ENCODE measurements at regions not wholly inside any gene's neighbourhood (a gene's known extent, or its start where the extent isn't known, plus 50 kb on each side); places are given as distances from the start of the nearest gene placed in this dataset.

- no peak for TF ChIP-seq CTCF (IDR thresholded peaks at IDR 0.05)
- TF ChIP-seq EZH2 (IDR thresholded peaks at IDR 0.05; ENCODE audit: borderline replicate concordance, insufficient read depth, low read depth, low read length, poor library complexity, severe bottlenecking) = no peak
- H3K4me1 ChIP-seq (ENCODE audit: control insufficient read depth in 2 of 2, insufficient read depth in 2 of 2, low read length in 2 of 2) = no peaks in the 10 kb centered on the region
- H3K4me1 Mint-ChIP-seq = no peaks in the 10 kb centered on the region
- H3K9me3 ChIP-seq (ENCODE audit: control extremely low read depth in 1 of 3, control insufficient read depth in 2 of 3, insufficient read depth in 1 of 3, low read length in 2 of 3) = no peaks in the 10 kb centered on the region
- H3K79me2 ChIP-seq (ENCODE audit: control insufficient read depth, insufficient read depth, low read length) = no peaks in the 10 kb centered on the region
- no peak overlapping the region for H3K4me3 Mint-ChIP-seq
- H3K27ac Mint-ChIP-seq = no peak overlapping the region
- intact Hi-C loops (cut with micrococcal nuclease) = no loop called here
- no CpG with 5 or more reads among the region's 3 CpGs for WGBS (ENCODE audit: insufficient coverage)
- no peaks in the 10 kb centered on the region for H3K27me3 ChIP-seq (replicated peaks in 1 of 4; ENCODE audit: control extremely low read depth in 1 of 4, control insufficient read depth in 3 of 4, insufficient read depth in 4 of 4, low read length in 3 of 4)
- H3K27ac ChIP-seq (ENCODE audit: low read length in 2 of 2) = no peak overlapping the region
- H3K36me3 ChIP-seq (replicated peaks in 1 of 2; ENCODE audit: control extremely low read depth in 1 of 2, control insufficient read depth in 1 of 2, extremely low read depth in 1 of 2, insufficient read depth in 2 of 2, low read length in 1 of 2) = no peaks in the 10 kb centered on the region
- no peak overlapping the region for H3K4me3 ChIP-seq (ENCODE audit: control extremely low read depth in 1 of 5, extremely low read depth in 1 of 5, insufficient read depth in 1 of 5, low read depth in 2 of 5, low read length in 4 of 5)
- no peak overlapping the region for H3K9ac ChIP-seq (ENCODE audit: low read length)
- POLR2A ChIA-PET = no interaction called here
- no peak for ATAC-seq (ENCODE audit: low read depth)
- no peak overlapping the region for H3K4me2 ChIP-seq (replicated peaks; ENCODE audit: low read depth, low read length, poor library complexity, severe bottlenecking)
- CTCF ChIA-PET = no interaction called here
- no peaks in the 10 kb centered on the region for H3K27me3 Mint-ChIP-seq
- H2AFZ ChIP-seq (ENCODE audit: insufficient read depth, low read depth, low read length, poor library complexity, severe bottlenecking) = no peak overlapping the region
- no peak for DNase-seq
- no peaks in the 10 kb centered on the region for H4K20me1 ChIP-seq (ENCODE audit: control insufficient read depth, insufficient read depth, low read length, poor library complexity, severe bottlenecking)
- H3K9me3 Mint-ChIP-seq (ENCODE audit: insufficient read depth) = no peaks in the 10 kb centered on the region
These were observed 527.7 kb upstream of the KIRREL3 start for GRCh38 chr11:127528297-127528696.

DNA sequence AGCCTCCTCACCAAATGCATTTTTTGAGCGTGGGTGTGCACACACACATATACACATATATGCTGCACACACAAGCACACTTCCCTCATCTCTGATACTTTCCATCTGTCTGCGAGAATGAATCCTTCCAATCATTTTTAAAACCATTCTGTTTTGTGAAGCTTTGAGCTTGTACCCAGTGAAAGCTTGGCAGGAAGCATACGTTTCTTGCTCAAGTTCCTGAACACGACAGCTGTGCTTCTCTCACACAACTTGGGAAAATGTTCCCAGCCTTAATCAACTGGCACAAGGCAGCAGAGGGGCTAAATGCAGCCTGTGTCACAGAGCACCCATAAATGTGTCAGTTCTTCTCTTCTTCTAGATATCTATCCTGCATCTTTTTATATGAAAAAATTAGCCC lies 524.0 kb upstream of the KIRREL3 start:
- H2AFZ ChIP-seq (ENCODE audit: insufficient read depth, low read depth, low read length, poor library complexity, severe bottlenecking) = no peak overlapping the region
- H3K4me3 ChIP-seq (ENCODE audit: control extremely low read depth in 1 of 5, extremely low read depth in 1 of 5, insufficient read depth in 1 of 5, low read depth in 2 of 5, low read length in 4 of 5) = no peak overlapping the region
- H3K79me2 ChIP-seq (ENCODE audit: control insufficient read depth, insufficient read depth, low read length) = no peaks in the 10 kb centered on the region
- DNase-seq = no peak
- WGBS (ENCODE audit: insufficient coverage) = 3% methylated on average over 4 of the region's 4 CpGs
- H3K4me1 Mint-ChIP-seq = no peaks in the 10 kb centered on the region
- no peak overlapping the region for H3K27ac Mint-ChIP-seq
- intact Hi-C loops (cut with micrococcal nuclease) = no loop called here
- ChIA-PET POLR2A (no interaction called here), CTCF (no interaction called here)
- no peaks in the 10 kb centered on the region for H3K4me1 ChIP-seq (ENCODE audit: control insufficient read depth in 2 of 2, insufficient read depth in 2 of 2, low read length in 2 of 2)
- TF ChIP-seq CTCF (IDR thresholded peaks at IDR 0.05) (no peak), EZH2 (IDR thresholded peaks at IDR 0.05; ENCODE audit: borderline replicate concordance, insufficient read depth, low read depth, low read length, poor library complexity, severe bottlenecking) (no peak)
- no peak overlapping the region for H3K9ac ChIP-seq (ENCODE audit: low read length)
- no peaks in the 10 kb centered on the region for H4K20me1 ChIP-seq (ENCODE audit: control insufficient read depth, insufficient read depth, low read length, poor library complexity, severe bottlenecking)
- H3K9me3 ChIP-seq (ENCODE audit: control extremely low read depth in 1 of 3, control insufficient read depth in 2 of 3, insufficient read depth in 1 of 3, low read length in 2 of 3) = no peaks in the 10 kb centered on the region
- no peaks in the 10 kb centered on the region for H3K36me3 ChIP-seq (replicated peaks in 1 of 2; ENCODE audit: control extremely low read depth in 1 of 2, control insufficient read depth in 1 of 2, extremely low read depth in 1 of 2, insufficient read depth in 2 of 2, low read length in 1 of 2)
- no peak overlapping the region for H3K27ac ChIP-seq (ENCODE audit: low read length in 2 of 2)
- no peaks in the 10 kb centered on the region for H3K27me3 ChIP-seq (replicated peaks in 1 of 4; ENCODE audit: control extremely low read depth in 1 of 4, control insufficient read depth in 3 of 4, insufficient read depth in 4 of 4, low read length in 3 of 4)
- no peaks in the 10 kb centered on the region for H3K27me3 Mint-ChIP-seq
- no peak for ATAC-seq (ENCODE audit: low read depth)
- H3K4me2 ChIP-seq (replicated peaks; ENCODE audit: low read depth, low read length, poor library complexity, severe bottlenecking) = no peak overlapping the region
- H3K4me3 Mint-ChIP-seq = no peak overlapping the region
- no peaks in the 10 kb centered on the region for H3K9me3 Mint-ChIP-seq (ENCODE audit: insufficient read depth)

Measured in B cell (primary cell).